ENCODE measurements at regions not wholly inside any gene's neighbourhood (a gene's known extent, or its start where the extent isn't known, plus 50 kb on each side); places are given as distances from the start of the nearest gene placed in this dataset.

DNA sequence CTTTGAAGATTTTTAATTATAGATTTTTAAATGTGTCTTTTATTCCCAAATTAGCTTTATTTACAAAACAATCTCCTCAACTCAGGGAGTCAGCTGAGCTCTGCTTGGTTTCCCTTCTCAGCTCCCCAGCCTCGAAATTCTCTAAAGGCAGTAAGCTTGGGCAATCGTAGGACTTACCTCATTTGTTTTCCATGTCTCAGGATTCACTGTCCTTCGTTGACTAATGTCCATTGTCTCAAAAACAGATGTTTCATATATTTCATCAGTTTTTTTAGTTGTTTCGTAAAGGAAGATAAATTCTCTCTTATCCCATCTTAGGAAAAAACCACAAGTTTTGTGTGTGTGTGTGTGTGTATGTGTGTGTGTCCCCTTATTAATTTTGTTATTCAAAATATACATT is 102.2 kb upstream of the ADGRF1 start:
- Histone ChIP-seq H3K36me3 (ENCODE audit: insufficient read depth, low read length) (no peaks in the 10 kb centered on the region), H3K4me1 (ENCODE audit: insufficient read depth, low read length) (peaks cover 27% of the 10 kb centered on the region), H3K9me3 (ENCODE audit: control insufficient read depth, insufficient read depth, low read length) (no peaks in the 10 kb centered on the region), H3K9ac (ENCODE audit: low read depth, low read length) (no peak overlapping the region)

DNA sequence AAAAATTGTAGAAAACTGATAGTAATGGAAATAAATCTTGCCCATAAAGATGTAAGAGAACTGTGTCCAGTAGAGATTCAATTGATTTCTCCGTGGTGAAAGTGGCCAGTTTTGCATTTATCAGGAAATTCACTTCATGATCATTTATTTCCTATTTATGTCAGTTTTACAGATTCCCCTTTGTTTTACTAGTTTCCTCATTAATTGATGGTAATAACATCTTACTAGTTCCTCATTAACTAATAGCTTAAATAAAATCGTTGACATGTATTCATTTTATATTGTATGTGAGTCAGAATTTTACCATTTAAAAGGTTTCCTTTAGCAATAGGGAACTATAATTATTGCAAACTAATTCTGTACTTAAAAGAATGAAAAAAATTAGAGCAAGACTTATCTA is 99.8 kb upstream of the ADGRF1 start:
- H3K9me3 ChIP-seq (ENCODE audit: control insufficient read depth, insufficient read depth, low read length) = no peaks in the 10 kb centered on the region

DNA sequence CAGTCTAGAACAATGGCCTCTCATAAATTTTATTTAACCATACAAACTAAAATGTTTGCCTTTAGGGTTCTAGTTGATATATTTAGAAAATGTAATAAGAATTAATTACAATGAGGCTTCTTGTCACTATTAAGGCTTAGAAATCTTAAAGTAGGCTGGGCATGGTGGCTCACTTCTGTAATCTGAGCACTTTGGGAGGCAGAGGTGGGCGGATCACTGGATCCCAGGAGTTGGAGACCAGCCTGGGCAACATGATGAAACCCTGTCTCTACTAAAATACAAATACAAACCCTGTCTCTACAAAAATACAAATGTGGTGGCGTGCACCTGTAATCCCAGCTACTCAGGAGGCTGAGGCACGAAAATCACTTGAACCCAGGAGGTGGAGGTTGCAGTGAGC is 99.0 kb upstream of the ADGRF1 start:
- Histone ChIP-seq H3K9ac (ENCODE audit: low read depth, low read length) (no peak overlapping the region), H3K9me3 (ENCODE audit: control insufficient read depth, insufficient read depth, low read length) (no peaks in the 10 kb centered on the region), H3K4me1 (ENCODE audit: insufficient read depth, low read length) (peaks cover 36% of the 10 kb centered on the region), H3K36me3 (ENCODE audit: insufficient read depth, low read length) (no peaks in the 10 kb centered on the region)

More for the DNA sequence above, 99.8 kb upstream of the ADGRF1 start:
- no peak overlapping the region for H3K9ac ChIP-seq (ENCODE audit: low read depth, low read length)
- H3K4me1 ChIP-seq (ENCODE audit: insufficient read depth, low read length) = peaks cover 36% of the 10 kb centered on the region
- no peaks in the 10 kb centered on the region for H3K36me3 ChIP-seq (ENCODE audit: insufficient read depth, low read length)

DNA sequence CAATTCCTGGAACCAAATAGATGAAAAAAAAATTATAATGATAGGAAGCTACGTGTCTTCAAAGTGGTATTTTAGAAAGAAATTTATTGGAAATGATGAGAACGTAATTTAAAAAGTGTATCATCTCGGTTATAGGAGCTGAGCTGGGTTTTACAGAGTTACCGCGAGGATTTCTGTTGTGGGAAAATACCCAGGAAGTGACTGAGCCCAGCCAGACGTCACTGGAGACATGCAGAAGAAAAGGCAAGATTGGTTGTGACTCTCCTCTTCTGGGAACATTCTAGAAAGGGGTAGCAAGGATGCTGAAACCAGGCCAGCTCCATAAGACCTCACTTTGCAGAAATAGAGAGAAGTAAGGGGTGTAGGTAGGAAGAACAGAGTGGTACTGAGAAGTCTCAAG is 95.9 kb upstream of the ADGRF1 start:
- Histone ChIP-seq H3K9ac (ENCODE audit: low read depth, low read length) (no peak overlapping the region), H3K36me3 (ENCODE audit: insufficient read depth, low read length) (no peaks in the 10 kb centered on the region), H3K4me1 (ENCODE audit: insufficient read depth, low read length) (peaks cover 44% of the 10 kb centered on the region), H3K9me3 (ENCODE audit: control insufficient read depth, insufficient read depth, low read length) (no peaks in the 10 kb centered on the region)

DNA sequence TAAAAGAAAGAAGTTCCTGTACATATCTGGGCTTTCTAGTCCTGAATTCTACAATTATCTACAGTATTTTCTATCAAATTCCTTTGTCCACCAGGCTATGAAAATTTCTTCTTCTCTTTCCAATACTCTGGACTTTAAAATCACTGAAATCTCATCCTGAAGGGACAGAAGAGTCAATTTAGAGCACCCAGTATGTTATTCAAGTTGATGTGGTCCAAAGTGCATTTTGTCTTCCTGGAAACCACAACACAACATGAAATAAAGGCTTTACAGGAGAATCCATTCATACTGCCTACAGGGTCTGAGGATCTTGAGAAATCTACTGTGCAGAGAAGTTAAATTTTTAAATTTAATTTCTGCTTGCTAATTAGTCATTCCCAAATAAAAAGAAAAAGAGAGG is 94.9 kb upstream of the ADGRF1 start:
- no peak overlapping the region for H3K9ac ChIP-seq (ENCODE audit: low read depth, low read length)
- H3K4me1 ChIP-seq (ENCODE audit: insufficient read depth, low read length) = peaks cover 54% of the 10 kb centered on the region
- H3K36me3 ChIP-seq (ENCODE audit: insufficient read depth, low read length) = no peaks in the 10 kb centered on the region; the same call in 1 of the 2 replicates
- no peaks in the 10 kb centered on the region for H3K9me3 ChIP-seq (ENCODE audit: control insufficient read depth, insufficient read depth, low read length)

DNA sequence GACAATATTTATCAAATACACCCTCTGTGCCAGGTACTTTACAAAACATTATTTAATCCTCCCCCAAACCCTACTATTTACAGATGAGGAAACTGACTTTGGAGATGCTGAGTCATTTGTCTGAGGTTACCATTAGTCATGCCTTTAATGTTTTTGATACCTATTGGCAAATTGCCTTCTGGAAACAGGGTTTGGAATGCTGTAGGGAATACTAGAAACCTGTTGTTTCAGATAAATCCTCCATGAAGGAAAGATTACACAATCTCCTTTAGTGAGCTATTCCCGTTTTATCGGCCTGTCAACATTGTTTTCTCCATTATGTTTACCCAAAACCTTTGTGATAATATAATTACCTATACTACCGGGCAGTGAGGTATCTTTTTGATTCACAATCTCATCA is 93.6 kb upstream of the ADGRF1 start:
- Histone ChIP-seq H3K9ac (ENCODE audit: low read depth, low read length) (no peak overlapping the region), H3K9me3 (ENCODE audit: control insufficient read depth, insufficient read depth, low read length) (no peaks in the 10 kb centered on the region), H3K36me3 (ENCODE audit: insufficient read depth, low read length) (no peaks in the 10 kb centered on the region; the same call in 1 of the 2 replicates), H3K4me1 (ENCODE audit: insufficient read depth, low read length) (peaks cover 55% of the 10 kb centered on the region)

DNA sequence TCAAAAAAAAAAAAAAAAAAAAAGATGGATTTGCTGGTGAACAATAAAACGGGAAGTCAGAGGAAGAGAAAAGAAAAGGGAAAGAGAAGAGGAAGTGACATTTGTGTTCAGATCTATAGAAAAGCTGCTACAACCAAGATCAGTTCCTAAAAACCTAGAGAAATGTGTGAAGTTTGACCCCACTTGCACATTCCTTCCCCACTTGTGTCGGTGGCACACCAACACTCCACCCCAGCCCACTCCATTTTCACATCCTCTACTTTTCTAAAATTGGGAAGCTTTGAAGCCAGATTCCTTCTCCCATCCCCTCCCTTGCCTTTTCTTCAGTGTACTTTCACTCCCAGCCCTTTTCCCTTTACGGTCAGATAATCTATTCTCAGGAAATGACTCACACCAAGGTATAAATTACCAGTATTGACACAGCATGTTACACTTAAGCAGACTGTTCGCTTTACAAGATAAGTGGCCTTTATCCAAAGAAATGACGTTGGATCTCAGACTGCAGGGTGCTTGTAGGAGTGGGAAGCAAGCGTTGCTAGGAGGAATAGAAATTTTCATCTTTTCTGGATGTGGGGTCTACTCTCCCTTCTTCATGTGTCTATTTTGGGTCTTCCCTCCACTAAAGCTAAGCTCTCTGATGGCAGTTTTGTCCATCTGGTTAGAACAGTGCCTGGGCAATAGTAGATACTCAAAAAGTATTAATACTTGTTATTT is 92.5 kb upstream of the ADGRF1 start:
- H3K4me1 ChIP-seq (ENCODE audit: insufficient read depth, low read length) = peaks cover 60% of the 10 kb centered on the region
- H3K9me3 ChIP-seq (ENCODE audit: control insufficient read depth, insufficient read depth, low read length) = no peaks in the 10 kb centered on the region
- peaks cover 2% of the 10 kb centered on the region; the same call in 1 of the 2 replicates for H3K36me3 ChIP-seq (ENCODE audit: insufficient read depth, low read length)
- H3K9ac ChIP-seq (ENCODE audit: low read depth, low read length) = no peak overlapping the region; the same call in 1 of the 2 replicates

DNA sequence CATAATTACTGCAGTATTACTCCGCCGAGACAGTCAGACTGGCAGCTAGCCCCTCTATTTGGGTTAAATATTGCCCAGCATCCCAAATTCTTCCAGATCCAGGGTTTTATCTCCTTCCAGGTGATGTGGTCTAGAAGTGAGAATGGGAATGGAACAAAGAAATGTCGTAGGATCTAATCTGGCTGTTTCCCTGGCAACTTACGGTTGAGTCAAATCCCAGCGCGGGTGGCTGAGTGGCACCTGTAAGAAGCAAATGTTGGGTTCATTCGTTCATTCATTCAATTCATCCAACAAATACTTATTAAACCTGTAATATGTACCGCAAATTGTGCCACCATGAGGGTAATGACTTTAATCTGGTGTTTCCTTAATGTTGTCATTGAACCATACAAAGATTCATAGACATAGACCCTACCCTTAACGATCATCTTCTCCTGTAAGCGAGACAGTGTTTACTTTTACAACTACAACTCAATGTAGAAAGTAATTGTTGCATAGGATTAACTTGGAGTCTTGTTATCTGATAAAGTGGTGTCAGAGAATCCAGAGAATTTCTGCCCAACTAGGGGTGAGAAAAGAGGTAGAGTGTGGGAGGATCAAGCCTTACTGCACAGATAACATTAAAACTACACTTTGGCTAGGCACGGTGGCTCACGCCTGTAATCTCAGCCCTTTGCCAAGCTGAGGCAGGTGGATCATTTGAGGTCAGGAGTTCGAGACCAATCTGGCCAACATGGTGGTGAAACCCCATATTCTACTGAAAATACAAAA is 91.3 kb upstream of the ADGRF1 start:
- no peaks in the 10 kb centered on the region for H3K9me3 ChIP-seq (ENCODE audit: control insufficient read depth, insufficient read depth, low read length)
- no peak overlapping the region for H3K9ac ChIP-seq (ENCODE audit: low read depth, low read length)
- H3K4me1 ChIP-seq (ENCODE audit: insufficient read depth, low read length) = peaks cover 58% of the 10 kb centered on the region
- peaks cover 3% of the 10 kb centered on the region; the same call in 1 of the 2 replicates for H3K36me3 ChIP-seq (ENCODE audit: insufficient read depth, low read length)

DNA sequence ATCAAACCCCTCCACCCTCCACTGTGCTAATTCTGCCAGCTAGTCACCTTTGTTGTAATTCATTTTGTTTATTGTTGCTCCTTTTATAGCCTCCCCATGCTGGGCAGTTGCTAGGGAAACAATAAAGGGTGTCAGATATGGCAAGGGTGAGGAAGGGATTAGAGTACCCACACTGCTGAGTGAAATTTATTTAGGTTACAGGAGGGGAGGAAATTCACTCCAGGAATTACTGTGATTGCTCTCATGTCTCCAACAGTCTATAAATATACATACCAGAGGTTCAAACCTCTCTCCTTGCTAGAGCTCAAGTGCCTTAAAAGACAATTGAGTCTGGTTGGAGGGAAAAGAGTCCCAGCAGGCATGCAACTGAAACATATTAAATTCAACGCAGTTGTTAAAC is 90.6 kb upstream of the ADGRF1 start:
- Histone ChIP-seq H3K4me1 (ENCODE audit: insufficient read depth, low read length) (peaks cover 51% of the 10 kb centered on the region), H3K9ac (ENCODE audit: low read depth, low read length) (no peak overlapping the region), H3K9me3 (ENCODE audit: control insufficient read depth, insufficient read depth, low read length) (no peaks in the 10 kb centered on the region), H3K36me3 (ENCODE audit: insufficient read depth, low read length) (peaks cover 3% of the 10 kb centered on the region; the same call in 1 of the 2 replicates)

DNA sequence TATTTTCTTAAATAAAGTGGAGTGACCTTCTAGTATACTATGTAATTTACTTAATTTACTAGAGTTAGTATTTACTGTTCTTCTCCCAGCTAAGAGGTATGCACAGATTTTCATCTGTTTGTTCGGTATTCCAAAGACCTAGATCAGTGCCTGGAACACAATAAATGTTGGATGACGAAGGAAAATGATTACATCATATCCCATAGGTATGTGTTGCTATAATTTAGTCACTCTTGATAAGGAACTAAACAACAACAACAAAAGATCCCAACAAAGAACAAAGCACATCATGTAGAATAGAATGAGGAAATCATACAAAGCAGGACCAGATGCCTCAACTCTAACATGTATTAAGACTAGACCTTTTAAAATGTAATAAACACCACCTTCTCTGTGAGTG is 89.6 kb upstream of the ADGRF1 start:
- H3K9me3 ChIP-seq (ENCODE audit: control insufficient read depth, insufficient read depth, low read length) = no peaks in the 10 kb centered on the region
- H3K4me1 ChIP-seq (ENCODE audit: insufficient read depth, low read length) = peaks cover 47% of the 10 kb centered on the region
- peaks cover 3% of the 10 kb centered on the region; the same call in 1 of the 2 replicates for H3K36me3 ChIP-seq (ENCODE audit: insufficient read depth, low read length)
- no peak overlapping the region for H3K9ac ChIP-seq (ENCODE audit: low read depth, low read length)

DNA sequence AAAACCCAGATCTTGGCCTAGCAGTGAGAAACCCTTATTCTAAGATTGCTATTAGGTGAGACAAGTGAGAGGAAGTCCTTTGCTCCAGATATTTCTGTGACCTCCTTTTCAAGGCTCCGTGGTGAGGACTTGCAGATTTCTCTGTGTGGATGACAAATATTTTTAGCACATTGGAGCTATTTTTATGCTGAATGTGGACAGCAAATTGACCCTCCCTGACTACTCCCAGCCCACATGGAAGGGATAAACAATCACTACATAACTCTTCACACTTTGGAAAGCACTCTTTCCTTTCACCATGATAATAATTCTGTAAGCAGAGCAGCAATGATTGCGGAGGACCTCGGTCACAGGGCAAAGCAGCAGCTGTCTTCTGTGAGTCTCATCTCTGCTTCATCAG is 88.0 kb upstream of the ADGRF1 start:
- no peaks in the 10 kb centered on the region for H3K9me3 ChIP-seq (ENCODE audit: control insufficient read depth, insufficient read depth, low read length)
- H3K9ac ChIP-seq (ENCODE audit: low read depth, low read length) = no peak overlapping the region
- H3K36me3 ChIP-seq (ENCODE audit: insufficient read depth, low read length) = peaks cover 3% of the 10 kb centered on the region; the same call in 1 of the 2 replicates
- peaks cover 39% of the 10 kb centered on the region for H3K4me1 ChIP-seq (ENCODE audit: insufficient read depth, low read length)

DNA sequence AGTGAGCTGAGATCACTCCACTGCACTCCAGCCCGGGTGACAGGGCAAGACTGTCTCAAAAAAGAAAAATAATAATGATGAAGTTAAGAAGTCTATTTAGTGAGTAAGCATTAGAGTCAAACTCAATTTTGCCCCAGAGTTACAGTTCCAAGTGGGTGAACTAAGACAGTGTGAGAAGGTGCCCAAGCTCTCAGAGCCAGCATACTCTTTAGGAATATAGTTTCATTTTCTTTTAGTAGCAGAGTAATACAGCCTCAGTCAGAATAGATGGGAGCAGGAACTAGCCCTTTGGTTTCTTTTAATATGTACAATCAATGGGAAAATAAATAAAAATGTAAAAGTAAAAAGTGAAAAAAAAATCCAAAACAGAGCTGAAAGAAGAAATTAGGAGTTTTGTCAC is 87.0 kb upstream of the ADGRF1 start:
- Histone ChIP-seq H3K9me3 (ENCODE audit: control insufficient read depth, insufficient read depth, low read length) (no peaks in the 10 kb centered on the region), H3K36me3 (ENCODE audit: insufficient read depth, low read length) (peaks cover 3% of the 10 kb centered on the region; the same call in 1 of the 2 replicates), H3K4me1 (ENCODE audit: insufficient read depth, low read length) (peaks cover 31% of the 10 kb centered on the region), H3K9ac (ENCODE audit: low read depth, low read length) (no peak overlapping the region)

DNA sequence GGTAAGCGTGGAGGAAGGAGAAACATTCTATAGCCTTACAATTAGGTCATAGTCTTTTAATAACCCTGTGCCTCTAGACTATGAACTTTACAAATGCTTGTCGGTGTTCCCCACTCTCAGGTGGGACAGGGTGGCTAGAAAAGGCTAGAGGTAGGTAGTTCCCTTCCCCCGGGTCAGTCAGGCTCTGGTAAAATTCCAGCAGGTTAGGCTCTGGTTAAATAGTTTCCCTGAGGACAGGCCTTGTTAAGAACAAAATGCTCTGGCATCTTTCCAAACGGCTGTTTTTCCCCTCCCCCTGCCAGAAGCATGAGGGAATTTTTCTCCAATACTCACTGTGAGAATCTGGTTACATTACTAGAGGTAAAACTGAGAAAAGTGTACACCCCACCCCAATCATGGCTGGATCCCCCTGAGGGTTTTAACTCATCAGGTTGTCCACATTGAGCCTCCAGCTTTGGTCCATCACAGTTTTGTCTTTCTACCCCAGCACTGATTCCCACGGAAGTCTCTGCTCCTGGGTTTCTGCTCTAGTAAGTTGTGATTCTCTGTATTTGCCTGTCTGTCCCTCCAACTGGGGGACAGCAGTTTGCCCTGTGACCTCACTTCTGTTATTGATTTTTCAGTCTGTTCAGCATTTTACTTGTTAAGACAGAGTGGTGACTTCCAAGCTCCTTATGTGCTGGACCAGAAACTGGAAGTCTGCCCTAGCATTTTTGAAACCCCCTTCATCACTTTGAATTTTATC is 84.7 kb upstream of the ADGRF1 start:
- peaks cover 3% of the 10 kb centered on the region; the same call in 1 of the 2 replicates for H3K36me3 ChIP-seq (ENCODE audit: insufficient read depth, low read length)
- H3K4me1 ChIP-seq (ENCODE audit: insufficient read depth, low read length) = peaks cover 18% of the 10 kb centered on the region
- no peaks in the 10 kb centered on the region for H3K9me3 ChIP-seq (ENCODE audit: control insufficient read depth, insufficient read depth, low read length)
- H3K9ac ChIP-seq (ENCODE audit: low read depth, low read length) = no peak overlapping the region

DNA sequence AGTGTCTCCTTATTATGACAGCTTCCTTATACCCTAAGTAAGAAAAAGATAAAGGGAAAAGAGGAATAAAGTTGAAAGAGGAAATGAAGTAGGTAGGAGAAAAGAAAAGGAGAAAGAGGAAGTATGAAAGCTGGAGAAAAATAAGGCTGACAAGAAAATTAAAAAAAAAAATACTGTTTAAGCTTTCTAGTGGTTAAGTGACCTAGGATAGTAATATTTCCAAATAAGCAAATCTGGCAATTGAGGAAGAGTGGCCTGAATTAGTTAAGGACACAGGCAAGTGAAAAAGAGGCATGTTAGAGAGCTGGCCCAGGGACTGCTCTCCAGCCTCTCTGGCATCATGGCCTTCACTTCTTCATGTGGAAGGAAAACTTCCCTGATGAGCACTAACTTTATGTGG is 76.5 kb upstream of the ADGRF1 start:
- 0 out of 2 replicates have a peak, but pooled peaks cover 3% of the 10 kb centered on the region for H3K4me1 ChIP-seq (ENCODE audit: insufficient read depth, low read length)
- H3K36me3 ChIP-seq (ENCODE audit: insufficient read depth, low read length) = no peaks in the 10 kb centered on the region
- no peaks in the 10 kb centered on the region for H3K9me3 ChIP-seq (ENCODE audit: control insufficient read depth, insufficient read depth, low read length)
- no peak overlapping the region for H3K9ac ChIP-seq (ENCODE audit: low read depth, low read length)

All from ES-I3 (cell line).